ENCODE measurements at regions not wholly inside any gene's neighbourhood (a gene's known extent, or its start where the extent isn't known, plus 50 kb on each side); places are given as distances from the start of the nearest gene placed in this dataset.

GRCh38 chr10:121027371-121027770 lies 176.2 kb downstream of the WDR11 start:
- TF ChIP-seq CTCF (optimal IDR thresholded peaks at IDR 0.05 in 1 of 3, IDR thresholded peaks at IDR 0.05 in 1 of 3, conservative IDR thresholded peaks at IDR 0.05 in 1 of 3; ENCODE audit: extremely low read depth in 1 of 3, insufficient read depth in 2 of 3, low read length in 3 of 3) (no peak), EZH2 (IDR thresholded peaks at IDR 0.05; ENCODE audit: low read length) (no peak)
